ENCODE measurements at regions not wholly inside any gene's neighbourhood (a gene's known extent, or its start where the extent isn't known, plus 50 kb on each side); places are given as distances from the start of the nearest gene placed in this dataset.

DNA sequence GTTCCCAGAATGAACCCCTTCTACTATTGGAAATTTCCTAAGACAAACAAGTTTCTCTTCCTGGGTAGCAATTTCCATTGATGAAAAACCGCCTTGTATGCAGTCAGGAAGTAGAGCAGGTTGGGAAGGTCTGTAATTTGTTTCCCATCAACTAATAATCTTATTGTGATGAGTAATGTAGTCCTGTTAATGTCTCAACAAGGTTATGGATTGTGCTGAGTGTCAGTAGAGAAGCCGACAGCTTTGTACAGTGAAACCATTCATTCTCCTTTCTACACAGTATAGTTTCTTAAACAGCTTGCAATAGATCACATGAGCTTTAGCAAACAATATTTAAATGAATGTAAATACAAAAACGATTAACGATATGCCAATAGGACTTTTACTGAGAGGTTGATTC is 355.4 kb upstream of the WWC1 start:
- Histone ChIP-seq H3K27me3 (ENCODE audit: insufficient read depth, low read length) (no peaks in the 10 kb centered on the region), H3K79me2 (ENCODE audit: insufficient read depth, low read length) (no peaks in the 10 kb centered on the region), H3K4me1 (ENCODE audit: insufficient read depth, low read length) (peaks cover 13% of the 10 kb centered on the region), H4K20me1 (ENCODE audit: insufficient read depth, low read length) (no peaks in the 10 kb centered on the region), H3K27ac (ENCODE audit: low read depth, low read length) (no peak overlapping the region), H3K4me2 (ENCODE audit: insufficient read depth, low read length) (no peak overlapping the region), H3K4me3 (ENCODE audit: insufficient read depth, low read length) (no peak overlapping the region), H2AFZ (ENCODE audit: low read length) (no peak overlapping the region), H3K36me3 (ENCODE audit: insufficient read depth, low read length) (no peaks in the 10 kb centered on the region), H3K9me3 (ENCODE audit: low read depth, low read length) (no peaks in the 10 kb centered on the region)
- no peak for TF ChIP-seq CTCF (IDR thresholded peaks at IDR 0.05; ENCODE audit: extremely low read depth, low read depth, low read length)
- DNase-seq (ENCODE audit: insufficient read length, low spot score, missing footprints): no peak

DNA sequence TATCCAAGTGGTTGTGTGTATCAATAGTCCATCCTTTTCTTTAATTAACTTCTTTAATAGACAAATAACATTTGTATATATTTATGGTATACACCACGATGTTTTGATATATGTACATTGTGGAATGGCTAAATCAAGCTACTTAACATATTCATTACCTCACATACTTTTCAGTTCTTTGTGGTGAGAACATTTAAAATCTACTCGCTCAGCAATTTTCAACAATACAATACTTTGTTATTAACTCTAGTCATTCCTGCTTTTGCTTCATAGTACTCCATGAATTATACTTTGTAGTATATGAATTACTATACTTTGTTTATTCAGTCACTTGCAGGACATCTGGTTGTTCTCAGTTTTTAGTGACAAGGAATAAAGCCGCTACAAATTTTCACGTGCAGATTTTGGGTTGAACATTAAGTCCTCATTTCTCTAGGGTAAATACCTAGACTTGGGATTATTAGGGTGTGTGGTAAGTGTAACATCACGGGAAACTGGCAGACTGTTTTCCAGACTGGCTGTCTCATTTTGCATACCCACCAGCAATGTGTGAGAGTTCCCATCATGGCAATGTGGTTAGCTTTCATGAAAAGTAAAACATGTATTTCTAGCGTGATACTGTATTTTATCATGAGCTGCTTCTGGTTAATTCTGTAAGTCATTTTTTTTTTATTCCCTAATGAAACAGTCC is 354.4 kb upstream of the WWC1 start:
- no peak for TF ChIP-seq CTCF (IDR thresholded peaks at IDR 0.05; ENCODE audit: extremely low read depth, low read depth, low read length)
- peaks cover 13% of the 10 kb centered on the region for H3K4me1 ChIP-seq (ENCODE audit: insufficient read depth, low read length)
- H3K27ac ChIP-seq (ENCODE audit: low read depth, low read length): no peak overlapping the region
- H3K9me3 ChIP-seq (ENCODE audit: low read depth, low read length): no peaks in the 10 kb centered on the region
- no peaks in the 10 kb centered on the region for H4K20me1 ChIP-seq (ENCODE audit: insufficient read depth, low read length)
- no peak overlapping the region for H3K4me3 ChIP-seq (ENCODE audit: insufficient read depth, low read length)
- DNase-seq (ENCODE audit: insufficient read length, low spot score, missing footprints): no peak
- H3K4me2 ChIP-seq (ENCODE audit: insufficient read depth, low read length): peak overlapping the region; percentile 59
- H3K27me3 ChIP-seq (ENCODE audit: insufficient read depth, low read length): no peaks in the 10 kb centered on the region
- no peaks in the 10 kb centered on the region for H3K36me3 ChIP-seq (ENCODE audit: insufficient read depth, low read length)
- no peak overlapping the region for H2AFZ ChIP-seq (ENCODE audit: low read length)
- H3K79me2 ChIP-seq (ENCODE audit: insufficient read depth, low read length): no peaks in the 10 kb centered on the region

GRCh38 chr5:167937635-167937998 is 353.8 kb upstream of the WWC1 start:
- TF ChIP-seq CTCF (IDR thresholded peaks at IDR 0.05; ENCODE audit: extremely low read depth, low read depth, low read length): no peak
- Histone ChIP-seq H2AFZ (ENCODE audit: low read length) (no peak overlapping the region), H3K4me1 (ENCODE audit: insufficient read depth, low read length) (peaks cover 13% of the 10 kb centered on the region)

DNA sequence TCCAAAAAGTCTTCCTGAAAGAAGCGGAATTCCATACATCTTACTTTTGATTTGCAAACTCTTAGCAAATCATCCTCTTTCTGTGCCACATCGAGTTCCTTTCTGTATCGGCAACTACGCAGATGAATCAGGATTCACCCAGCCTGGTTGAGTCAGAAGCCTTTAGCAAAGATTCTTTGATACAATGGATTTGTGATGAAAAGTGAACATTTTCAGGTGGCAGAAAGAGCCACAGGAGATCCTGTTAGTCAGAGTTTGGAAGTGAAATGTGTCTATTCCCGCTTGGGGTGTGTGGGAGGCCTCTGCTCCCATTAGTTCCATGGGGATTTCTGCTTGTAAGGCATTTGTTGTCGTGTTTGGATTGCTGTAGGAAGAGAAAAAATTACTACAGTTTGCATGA is 351.8 kb upstream of the WWC1 start:
- Histone ChIP-seq H3K4me2 (ENCODE audit: insufficient read depth, low read length) (peak overlapping the region; percentile 47), H3K27ac (ENCODE audit: low read depth, low read length) (peak overlapping the region; percentile 61), H3K4me3 (ENCODE audit: insufficient read depth, low read length) (no peak overlapping the region), H3K36me3 (ENCODE audit: insufficient read depth, low read length) (no peaks in the 10 kb centered on the region), H4K20me1 (ENCODE audit: insufficient read depth, low read length) (no peaks in the 10 kb centered on the region), H3K4me1 (ENCODE audit: insufficient read depth, low read length) (peaks cover 12% of the 10 kb centered on the region), H3K9me3 (ENCODE audit: low read depth, low read length) (no peaks in the 10 kb centered on the region), H3K27me3 (ENCODE audit: insufficient read depth, low read length) (no peaks in the 10 kb centered on the region), H3K79me2 (ENCODE audit: insufficient read depth, low read length) (no peaks in the 10 kb centered on the region), H2AFZ (ENCODE audit: low read length) (no peak overlapping the region)
- no peak for TF ChIP-seq CTCF (IDR thresholded peaks at IDR 0.05; ENCODE audit: extremely low read depth, low read depth, low read length)
- no peak for DNase-seq (ENCODE audit: insufficient read length, low spot score, missing footprints)

More at GRCh38 chr5:167937635-167937998, 353.8 kb upstream of the WWC1 start:
- Histone ChIP-seq H3K27me3 (ENCODE audit: insufficient read depth, low read length) (no peaks in the 10 kb centered on the region), H3K4me3 (ENCODE audit: insufficient read depth, low read length) (no peak overlapping the region), H4K20me1 (ENCODE audit: insufficient read depth, low read length) (no peaks in the 10 kb centered on the region), H3K9me3 (ENCODE audit: low read depth, low read length) (no peaks in the 10 kb centered on the region), H3K4me2 (ENCODE audit: insufficient read depth, low read length) (peak overlapping the region; percentile 59), H3K27ac (ENCODE audit: low read depth, low read length) (no peak overlapping the region), H3K79me2 (ENCODE audit: insufficient read depth, low read length) (no peaks in the 10 kb centered on the region), H3K36me3 (ENCODE audit: insufficient read depth, low read length) (no peaks in the 10 kb centered on the region)
- no peak for DNase-seq (ENCODE audit: insufficient read length, low spot score, missing footprints)
